Ishikawa (cell line): ENCODE measurements at regions not wholly inside any gene's neighbourhood (a gene's known extent, or its start where the extent isn't known, plus 50 kb on each side); places are given as distances from the start of the nearest gene placed in this dataset.

Experiments
- CREB1 ChIP-seq: IDR thresholded peaks from 2 replicates; pipeline ENCODE4 v1.6.1; 2012; ENCODE audit warnings: low read depth
- EGR1 ChIP-seq: IDR thresholded peaks from 2 replicates; pipeline ENCODE4 v1.6.1; 2012
- EP300 ChIP-seq: IDR thresholded peaks from 2 replicates; pipeline ENCODE4 v1.6.1; 2012; ENCODE audit warnings: borderline replicate concordance
- MAX ChIP-seq: IDR thresholded peaks from 2 replicates; pipeline ENCODE4 v1.6.1; 2012
- NFIC ChIP-seq: IDR thresholded peaks from 2 replicates; pipeline ENCODE4 v1.6.1; 2012
- RAD21 ChIP-seq: IDR thresholded peaks from 2 replicates; pipeline ENCODE4 v1.6.1; 2012; ENCODE audit warnings: low read depth
- REST ChIP-seq: IDR thresholded peaks from 2 replicates; pipeline ENCODE4 v1.6.1; 2012; ENCODE audit warnings: low read depth, mild to moderate bottlenecking
- TEAD4 ChIP-seq: IDR thresholded peaks from 2 replicates; pipeline ENCODE4 v1.6.1; 2012
- ZBTB7A ChIP-seq: IDR thresholded peaks from 2 replicates; pipeline ENCODE4 v1.6.1; 2012; ENCODE audit warnings: low read depth

GRCh38 chr14:83163016-83163415, 1629.4 kb upstream of the SEL1L start:
- no peak for TF ChIP-seq MAX
- no peak for TF ChIP-seq EGR1
- no peak for TF ChIP-seq EP300
- TF ChIP-seq ZBTB7A = no peak
- no peak for TF ChIP-seq REST
- no peak for TF ChIP-seq RAD21
- no peak for TF ChIP-seq NFIC
- TF ChIP-seq TEAD4 = no peak
- TF ChIP-seq CREB1 = no peak
